GM20000 (cell line): ENCODE measurements at regions not wholly inside any gene's neighbourhood (a gene's known extent, or its start where the extent isn't known, plus 50 kb on each side); places are given as distances from the start of the nearest gene placed in this dataset.
A peak's percentile ranks its signal among the peaks of the same experiment; 100 is the strongest.

Source experiments
- DNase-seq: peaks from one replicate; pipeline ENCODE4 v3.0.0; 2012; ENCODE audit warnings: low spot score
- TF ChIP-seq, protein P1 (sequence below): IDR thresholded peaks from 2 replicates; pipeline ENCODE4 v1.5.1; 2012; ENCODE audit warnings: mild to moderate bottlenecking, control low read depth; ENCODE audit errors: extremely low read depth, missing control alignments

DNA sequence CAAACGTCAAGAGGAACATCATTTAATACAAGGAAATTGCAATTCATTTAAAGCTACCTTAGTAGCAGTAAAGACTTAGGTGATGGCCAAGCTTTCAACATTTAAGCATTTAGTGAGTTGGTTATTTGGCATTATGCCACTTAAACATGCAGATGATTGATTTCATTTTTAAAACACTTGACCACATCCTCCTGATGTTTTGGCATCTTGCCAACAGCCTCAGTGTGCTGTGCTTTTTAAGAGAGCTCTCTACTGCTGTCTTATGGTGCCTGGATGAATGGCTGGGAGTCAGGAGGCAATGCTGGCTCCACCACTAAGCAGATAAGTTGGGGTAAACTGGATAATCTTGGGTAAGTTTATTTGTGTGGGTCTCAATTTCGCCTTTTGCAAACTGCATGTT, 364.5 kb downstream of the MAN2A1 start:
- TF ChIP-seq, protein P1, sequence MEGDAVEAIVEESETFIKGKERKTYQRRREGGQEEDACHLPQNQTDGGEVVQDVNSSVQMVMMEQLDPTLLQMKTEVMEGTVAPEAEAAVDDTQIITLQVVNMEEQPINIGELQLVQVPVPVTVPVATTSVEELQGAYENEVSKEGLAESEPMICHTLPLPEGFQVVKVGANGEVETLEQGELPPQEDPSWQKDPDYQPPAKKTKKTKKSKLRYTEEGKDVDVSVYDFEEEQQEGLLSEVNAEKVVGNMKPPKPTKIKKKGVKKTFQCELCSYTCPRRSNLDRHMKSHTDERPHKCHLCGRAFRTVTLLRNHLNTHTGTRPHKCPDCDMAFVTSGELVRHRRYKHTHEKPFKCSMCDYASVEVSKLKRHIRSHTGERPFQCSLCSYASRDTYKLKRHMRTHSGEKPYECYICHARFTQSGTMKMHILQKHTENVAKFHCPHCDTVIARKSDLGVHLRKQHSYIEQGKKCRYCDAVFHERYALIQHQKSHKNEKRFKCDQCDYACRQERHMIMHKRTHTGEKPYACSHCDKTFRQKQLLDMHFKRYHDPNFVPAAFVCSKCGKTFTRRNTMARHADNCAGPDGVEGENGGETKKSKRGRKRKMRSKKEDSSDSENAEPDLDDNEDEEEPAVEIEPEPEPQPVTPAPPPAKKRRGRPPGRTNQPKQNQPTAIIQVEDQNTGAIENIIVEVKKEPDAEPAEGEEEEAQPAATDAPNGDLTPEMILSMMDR = no peak
- DNase-seq = peak; percentile 4

DNA sequence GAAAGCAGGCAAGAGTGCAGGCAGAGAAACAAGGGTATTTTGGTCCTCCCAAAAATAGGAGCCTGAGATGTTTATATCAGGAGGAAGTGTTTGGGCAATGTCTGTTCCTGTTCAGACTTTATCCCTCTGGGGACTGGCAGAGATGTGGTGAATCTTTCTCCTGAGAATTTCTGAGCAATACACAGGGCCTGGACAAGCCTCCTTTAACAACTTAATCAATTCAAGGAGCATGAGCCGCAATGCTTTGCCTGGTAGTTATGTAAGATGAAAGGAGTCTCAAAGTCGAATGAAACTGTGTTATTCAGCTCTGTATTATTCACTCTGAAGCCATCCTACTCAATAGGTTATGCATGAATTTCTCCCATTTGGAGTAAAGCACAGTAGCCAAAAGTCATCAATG, 365.6 kb downstream of the MAN2A1 start:
- no peak for DNase-seq
- TF ChIP-seq, protein P1 = no peak

DNA sequence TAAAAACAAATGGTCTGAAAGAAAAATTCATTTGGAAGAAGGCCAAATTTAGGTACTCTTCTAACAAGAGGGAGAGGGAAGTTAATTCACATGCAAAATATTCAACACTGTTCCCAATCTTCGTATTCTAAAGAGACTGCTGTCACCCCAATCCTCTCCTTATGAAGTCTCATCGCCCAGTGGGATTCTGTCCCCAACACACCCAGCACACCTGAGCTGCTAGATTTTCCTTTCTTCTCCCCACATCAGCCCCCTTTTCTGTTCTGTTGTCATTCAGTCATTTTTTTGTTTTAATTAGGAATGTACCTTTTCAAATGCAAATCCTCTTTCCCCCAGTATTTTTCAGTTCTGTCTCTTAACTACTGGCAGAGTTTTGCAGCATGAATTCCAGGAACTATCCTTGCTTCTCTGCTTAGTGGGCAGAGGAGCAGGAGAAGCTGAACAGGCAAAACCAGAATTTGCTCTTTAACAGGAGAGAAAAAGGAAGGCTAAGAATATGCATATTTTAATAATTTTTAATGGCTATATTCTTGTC, 366.9 kb downstream of the MAN2A1 start:
- TF ChIP-seq, protein P1 = no peak
- no peak for DNase-seq

DNA sequence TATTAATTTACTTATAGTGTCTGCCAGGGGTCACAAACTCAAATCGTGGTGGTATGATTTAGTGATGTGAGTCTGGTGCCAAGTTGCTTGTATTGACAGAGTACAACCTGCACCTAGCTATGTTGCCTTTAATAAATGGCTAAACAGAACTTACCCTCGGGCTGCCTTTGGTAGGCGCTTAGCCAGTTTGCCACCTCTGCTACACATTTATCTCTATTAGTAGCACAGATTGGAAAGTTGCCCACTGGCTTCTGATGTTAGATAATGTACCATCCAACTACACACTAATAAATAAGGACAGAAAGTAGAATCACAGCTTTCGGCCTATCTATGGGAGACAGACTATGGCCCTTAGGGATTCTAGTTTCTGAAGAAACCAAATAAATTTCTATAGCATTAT, 368.4 kb downstream of the MAN2A1 start:
- no peak for DNase-seq
- TF ChIP-seq, protein P1 = no peak

DNA sequence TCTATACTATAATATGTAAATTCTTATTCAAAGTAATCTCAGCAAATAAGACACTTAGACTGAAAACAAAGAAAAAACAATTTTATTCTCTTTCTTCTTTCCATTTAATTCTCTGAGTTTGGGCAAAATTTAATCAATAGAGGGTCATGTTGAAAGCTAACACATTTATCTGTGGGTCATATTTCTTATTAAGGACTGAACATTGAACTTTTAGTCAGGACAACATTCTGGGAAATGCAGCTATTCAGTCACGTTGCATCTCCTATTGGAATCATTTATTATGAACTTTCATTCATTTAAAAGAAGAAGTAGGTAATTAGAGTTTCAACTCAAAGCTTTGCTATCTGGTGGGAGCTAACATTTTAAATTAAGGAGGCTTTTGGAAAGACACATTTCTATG, 372.5 kb downstream of the MAN2A1 start:
- no peak for DNase-seq
- TF ChIP-seq, protein P1 = no peak

DNA sequence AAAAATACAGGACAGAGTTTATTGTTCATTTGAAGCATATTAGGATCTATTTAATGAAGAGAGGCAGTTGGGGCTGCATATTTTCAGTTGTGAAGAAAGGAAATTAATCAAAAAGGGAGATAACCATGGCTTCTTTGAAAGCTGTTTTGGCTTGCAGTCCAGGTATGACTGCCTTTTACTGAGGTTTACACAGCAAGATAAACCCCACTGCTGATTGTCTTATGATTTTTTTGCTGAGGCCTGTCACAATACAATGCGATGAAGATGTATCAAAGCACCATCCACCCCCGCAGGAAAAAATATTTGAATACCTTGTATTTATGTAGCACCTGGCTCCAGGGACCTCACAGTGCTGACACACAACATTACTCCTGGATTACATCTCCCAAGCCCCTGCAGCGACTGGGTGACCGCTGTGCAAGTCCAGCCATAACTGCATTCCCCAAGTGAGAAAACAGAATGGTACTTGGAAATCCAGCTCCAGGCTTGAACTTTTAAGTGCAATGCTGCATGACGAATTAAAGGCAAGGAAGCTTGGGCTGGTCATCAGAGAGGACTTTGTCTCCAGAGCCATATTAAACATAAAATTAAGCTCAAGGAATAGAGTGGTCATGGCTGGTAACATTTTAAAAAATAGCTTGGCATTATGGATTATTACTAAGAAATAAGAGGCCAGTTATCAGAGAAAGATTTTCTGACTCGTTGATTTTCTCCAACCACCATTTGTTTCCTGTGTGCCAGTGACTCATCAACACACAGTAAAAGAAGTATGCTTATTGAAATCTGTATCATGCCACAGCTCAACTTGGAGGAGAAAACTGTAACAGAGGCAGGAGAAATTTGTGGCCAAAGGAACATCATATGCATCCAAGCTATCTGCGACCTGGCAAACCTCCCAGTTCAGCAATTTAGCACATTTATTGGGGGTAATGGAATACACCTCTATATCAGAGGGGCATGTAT, 374.2 kb downstream of the MAN2A1 start:
- TF ChIP-seq, protein P1 = no peak
- no peak for DNase-seq

DNA sequence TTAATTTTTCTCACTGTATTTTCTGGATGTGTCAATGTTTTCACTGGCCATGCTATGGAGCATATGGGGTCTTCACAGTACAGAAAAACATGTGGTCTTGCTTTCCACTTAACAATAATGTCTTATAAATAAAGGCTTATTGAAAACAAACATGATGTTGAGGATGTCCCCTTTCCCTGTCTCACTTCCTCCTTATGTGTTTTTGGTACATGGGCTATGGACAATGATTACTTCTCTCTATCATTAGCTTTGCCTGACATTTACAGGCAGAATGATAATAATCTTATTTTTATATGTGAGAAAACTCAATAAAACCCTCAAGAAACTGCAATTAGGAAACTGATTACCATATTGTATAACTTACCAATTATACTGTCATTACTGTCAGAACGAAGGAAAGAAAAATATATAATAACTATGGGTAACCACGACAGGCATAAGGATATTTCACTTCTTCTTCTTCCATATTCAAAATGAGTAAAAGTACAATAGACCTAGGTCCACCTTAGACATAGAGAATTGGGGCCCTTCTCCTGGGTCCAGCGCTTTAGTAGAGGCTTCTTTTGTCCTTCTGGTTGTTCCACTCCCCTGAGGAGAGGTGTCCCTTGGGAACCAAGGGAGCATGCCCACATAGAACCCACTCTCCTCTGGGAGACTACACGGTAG, 375.0 kb downstream of the MAN2A1 start:
- TF ChIP-seq, protein P1 = no peak
- no peak for DNase-seq
